Small intestine (tissue), 7 donors: ENCODE measurements at regions not wholly inside any gene's neighbourhood (a gene's known extent, or its start where the extent isn't known, plus 50 kb on each side); places are given as distances from the start of the nearest gene placed in this dataset.

Experiments
- DNase-seq, 2 donors: peaks; one replicate each; pipeline versions ENCODE4 v3.0.0 to v3.0.0-alpha.2; 2013
- FAIRE-seq: peaks from 2 replicates; lab custom pipeline; 2012; peaks lifted over from hg19 to GRCh38; lab: Jason Lieb, UNC
- H3K27ac ChIP-seq, 3 donors: one replicate each; pipeline ENCODE4 v1.5.1; 2013; ENCODE audit warnings: low read length in 2 of 3, mild to moderate bottlenecking in 2 of 3, control low read depth in 1 of 3, inconsistent platforms in 1 of 3, low read depth in 1 of 3, moderate library complexity in 1 of 3
- H3K27me3 ChIP-seq, 3 donors: one replicate each; pipeline ENCODE4 v1.6.1; 2013; ENCODE audit warnings: low read length in 3 of 3, inconsistent platforms in 1 of 3; ENCODE audit not compliant: control insufficient read depth in 3 of 3, insufficient read depth in 3 of 3
- H3K36me3 ChIP-seq, 3 donors: one replicate each; pipeline ENCODE4 v1.6.1; 2013; ENCODE audit warnings: low read length in 3 of 3, inconsistent platforms in 1 of 3, low read depth in 1 of 3, mild to moderate bottlenecking in 1 of 3, moderate library complexity in 1 of 3; ENCODE audit not compliant: control insufficient read depth in 3 of 3, insufficient read depth in 2 of 3
- H3K4me1 ChIP-seq, 3 donors: one replicate each; pipeline ENCODE4 v1.6.1; 2013; ENCODE audit warnings: low read length in 2 of 3, inconsistent platforms in 1 of 3, low read depth in 1 of 3, mild to moderate bottlenecking in 1 of 3, moderate library complexity in 1 of 3; ENCODE audit not compliant: control insufficient read depth in 3 of 3, insufficient read depth in 2 of 3
- H3K4me3 ChIP-seq, 3 donors: one replicate each; pipeline ENCODE4 v1.5.1; 2013; ENCODE audit warnings: low read length in 3 of 3, control low read depth in 1 of 3, inconsistent platforms in 1 of 3, low read depth in 1 of 3, mild to moderate bottlenecking in 1 of 3, moderate library complexity in 1 of 3
- H3K9me3 ChIP-seq, 2 donors: one replicate each; pipeline ENCODE4 v1.6.1; 2013; ENCODE audit warnings: low read depth in 1 of 2, low read length in 1 of 2; ENCODE audit not compliant: control insufficient read depth in 2 of 2, insufficient read depth in 1 of 2
- WGBS, 3 donors: extraction: QIAGEN DNeasy Blood & Tissue Kit; methylation state at CpG; one replicate each; pipeline ENCODE4 v1.1.7; 2013; 5-methylcytosine and 5-hydroxymethylcytosine counted together
- donor health status: healthy with polysubstance abuse.
- donor health status: control.
- donor health status: control.
- donor health status: Bipolar disorder and iron deficiency.
- donor health status: healthy.

DNA sequence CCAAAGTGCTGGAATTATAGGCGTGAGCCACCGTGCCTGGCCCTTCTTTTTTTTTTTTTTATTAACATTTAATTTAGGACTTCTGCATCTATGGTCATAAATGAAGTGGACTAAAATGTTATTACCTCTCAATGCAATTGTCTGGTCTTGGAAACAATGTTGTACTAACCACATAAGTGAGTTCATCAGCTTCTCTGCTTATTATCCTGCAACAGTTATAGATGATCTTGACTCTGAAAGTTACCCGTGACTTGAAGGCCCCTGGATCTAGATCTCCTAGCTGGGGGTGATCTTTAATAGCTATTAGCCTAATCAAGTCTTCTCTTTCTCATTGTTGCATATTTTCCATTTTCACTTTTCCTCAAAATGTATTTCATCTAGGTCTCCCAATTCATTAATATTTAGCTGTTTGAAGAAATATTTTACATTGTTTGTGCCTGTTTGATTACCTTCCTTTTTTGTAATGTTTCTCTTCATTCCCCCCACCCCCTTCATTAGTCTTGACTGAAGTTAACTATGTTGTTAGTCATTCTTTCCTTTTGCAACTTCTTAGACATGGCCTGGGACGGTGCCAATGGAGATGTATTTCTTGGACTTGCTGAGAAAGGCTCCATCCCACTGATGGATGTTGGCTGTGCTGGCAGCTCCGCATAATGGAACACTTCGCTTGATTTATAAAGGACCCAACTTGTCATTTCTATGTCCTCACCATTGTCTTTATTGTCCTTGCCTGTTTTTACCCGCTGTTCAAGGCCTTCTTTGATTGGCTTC lies 141.6 kb upstream of the RIOK3 start:
- Histone ChIP-seq H3K27ac (no peak overlapping the region), H3K27me3 (no peaks in the 10 kb centered on the region), H3K36me3 (peaks cover 0 to 5% (median 0%) of the 10 kb centered on the region in 3 donors), H3K4me1 (peaks cover 0 to 6% (median 4%) of the 10 kb centered on the region in 3 donors), H3K9me3 (no peaks in the 10 kb centered on the region), H3K4me3 (no peak overlapping the region)
- WGBS, 3 donors = 87 to 98% (median 96%) methylated on average over 7 of the region's 7 CpGs
- DNase-seq (no peak), FAIRE-seq (no peak)

DNA sequence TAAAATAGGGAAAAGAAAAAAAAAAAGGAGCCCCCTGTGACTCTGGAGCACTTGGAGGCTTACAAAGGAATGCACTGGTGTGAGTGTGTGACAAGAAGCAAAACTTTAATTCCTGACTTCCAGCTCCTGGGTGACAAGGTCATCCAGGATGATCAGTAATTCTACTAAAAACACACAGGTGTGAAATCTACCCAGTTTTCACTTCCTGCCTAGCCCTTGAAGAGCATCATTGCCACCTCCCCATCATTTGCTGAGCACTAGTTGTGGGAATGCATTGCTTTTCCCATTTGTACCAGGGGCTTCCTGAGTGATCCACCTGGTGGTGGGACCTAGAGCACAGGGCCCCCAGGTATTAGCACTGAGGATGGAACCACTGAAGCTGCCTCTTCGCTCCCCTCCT lies 139.7 kb upstream of the RIOK3 start:
- H3K27me3 ChIP-seq = no peaks in the 10 kb centered on the region
- DNase-seq (no peak), FAIRE-seq (no peak)
- H3K27ac ChIP-seq = no peak overlapping the region
- WGBS, 3 donors = 100% methylated on average over 1 of the region's 1 CpG
- no peaks in the 10 kb centered on the region for H3K9me3 ChIP-seq
- H3K4me3 ChIP-seq = no peak overlapping the region
- H3K36me3 ChIP-seq = peaks cover 0 to 3% (median 0%) of the 10 kb centered on the region in 3 donors
- H3K4me1 ChIP-seq = peaks cover 0 to 8% (median 0%) of the 10 kb centered on the region in 3 donors

DNA sequence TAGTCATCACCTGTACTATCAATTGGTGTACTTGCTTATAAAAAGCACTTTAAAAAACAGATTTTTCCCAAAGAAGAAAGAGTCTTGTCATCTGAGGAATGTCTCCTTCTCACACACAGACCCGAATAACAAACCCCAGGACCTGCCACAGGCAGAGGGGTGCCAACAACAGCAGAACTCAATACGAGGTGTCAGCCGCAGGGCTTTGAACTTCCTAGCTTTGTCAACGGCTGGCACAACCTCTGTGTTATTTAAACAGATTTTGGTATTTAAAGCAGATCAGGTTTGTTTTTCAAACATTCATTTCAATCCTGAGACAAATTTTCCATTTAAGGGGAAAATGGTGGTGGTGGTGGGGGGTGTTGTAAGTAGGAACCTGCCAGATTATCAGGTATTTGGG lies 138.4 kb upstream of the RIOK3 start:
- Histone ChIP-seq H3K27ac (no peak overlapping the region), H3K4me1 (peaks cover 0 to 8% (median 0%) of the 10 kb centered on the region in 3 donors), H3K4me3 (no peak overlapping the region), H3K27me3 (no peaks in the 10 kb centered on the region), H3K36me3 (peaks cover 0 to 3% (median 0%) of the 10 kb centered on the region in 3 donors), H3K9me3 (no peaks in the 10 kb centered on the region)
- whole genome bisulfite sequencing, 3 donors = 86 to 93% (median 91%) methylated on average over 4 of the region's 4 CpGs
- DNase-seq = no peak
- no peak for FAIRE-seq

- Histone ChIP-seq H3K9me3 (no peaks in the 10 kb centered on the region), H3K4me1 (peaks cover 0 to 8% (median 0%) of the 10 kb centered on the region in 3 donors), H3K4me3 (no peak overlapping the region), H3K27ac (no peak overlapping the region), H3K27me3 (no peaks in the 10 kb centered on the region), H3K36me3 (no peaks in the 10 kb centered on the region)
- FAIRE-seq = no peak
- WGBS, 3 donors = 22 to 70% (median 39%) methylated on average over 2 of the region's 2 CpGs
- DNase-seq = peak in 1 of 2 donors; percentile 71
Observed at GRCh38 chr18:23316316-23316715, 136.8 kb upstream of the RIOK3 start.

GRCh38 chr18:23316988-23317387 lies 136.1 kb upstream of the RIOK3 start:
- FAIRE-seq (no peak), DNase-seq (no peak)
- Histone ChIP-seq H3K36me3 (no peaks in the 10 kb centered on the region), H3K27me3 (no peaks in the 10 kb centered on the region), H3K27ac (no peak overlapping the region), H3K4me1 (peaks cover 0 to 8% (median 0%) of the 10 kb centered on the region in 3 donors), H3K9me3 (no peaks in the 10 kb centered on the region), H3K4me3 (no peak overlapping the region)

GRCh38 chr18:23317975-23318675 lies 135.0 kb upstream of the RIOK3 start:
- Histone ChIP-seq H3K27me3 (no peaks in the 10 kb centered on the region), H3K4me3 (no peak overlapping the region), H3K36me3 (no peaks in the 10 kb centered on the region), H3K9me3 (no peaks in the 10 kb centered on the region), H3K27ac (no peak overlapping the region), H3K4me1 (peaks cover 0 to 8% (median 0%) of the 10 kb centered on the region in 3 donors)
- WGBS, 3 donors = 90 to 96% (median 93%) methylated on average over 5 of the region's 5 CpGs
- DNase-seq = no peak
- no peak for FAIRE-seq

GRCh38 chr18:23320709-23321236 lies 132.3 kb upstream of the RIOK3 start:
- no peak overlapping the region for H3K4me3 ChIP-seq
- peaks cover 0 to 2% (median 0%) of the 10 kb centered on the region in 3 donors for H3K36me3 ChIP-seq
- WGBS, 3 donors = 74 to 92% (median 84%) methylated on average over 1 of the region's 1 CpG
- H3K9me3 ChIP-seq = peaks cover 0 to 2% of the 10 kb centered on the region in 2 donors
- DNase-seq (no peak), FAIRE-seq (no peak)
- peaks cover 0 to 4% (median 0%) of the 10 kb centered on the region in 3 donors for H3K4me1 ChIP-seq
- H3K27ac ChIP-seq = no peak overlapping the region
- H3K27me3 ChIP-seq = no peaks in the 10 kb centered on the region

- H3K27me3 ChIP-seq = no peaks in the 10 kb centered on the region
- peaks cover 0 to under 1% (median 0%) of the 10 kb centered on the region in 3 donors for H3K4me1 ChIP-seq
- no peak overlapping the region for H3K4me3 ChIP-seq
- 84 to 95% (median 94%) methylated on average over 5 of the region's 5 CpGs for WGBS, 3 donors
- H3K27ac ChIP-seq = no peak overlapping the region
- FAIRE-seq (no peak), DNase-seq (no peak)
- H3K36me3 ChIP-seq = peaks cover 0 to 2% (median 0%) of the 10 kb centered on the region in 3 donors
- H3K9me3 ChIP-seq = peaks cover 0 to 4% of the 10 kb centered on the region in 2 donors
Observed at GRCh38 chr18:23321996-23322395, 131.1 kb upstream of the RIOK3 start.
